OCI-M2 (cell line): ENCODE measurements at regions not wholly inside any gene's neighbourhood (a gene's known extent, or its start where the extent isn't known, plus 50 kb on each side); places are given as distances from the start of the nearest gene placed in this dataset.

Experiments
- DNase-seq: peaks from one replicate; lab custom pipeline; 2025; ENCODE audit not compliant: unreplicated experiment; lab: John Stamatoyannopoulos, UW

- DNase-seq: no peak
Observed at GRCh38 chr1:87673748-87674147, 345.1 kb downstream of the LMO4 start.

- DNase-seq: no peak
Observed at GRCh38 chr1:87674791-87675190, 346.1 kb downstream of the LMO4 start.

DNA sequence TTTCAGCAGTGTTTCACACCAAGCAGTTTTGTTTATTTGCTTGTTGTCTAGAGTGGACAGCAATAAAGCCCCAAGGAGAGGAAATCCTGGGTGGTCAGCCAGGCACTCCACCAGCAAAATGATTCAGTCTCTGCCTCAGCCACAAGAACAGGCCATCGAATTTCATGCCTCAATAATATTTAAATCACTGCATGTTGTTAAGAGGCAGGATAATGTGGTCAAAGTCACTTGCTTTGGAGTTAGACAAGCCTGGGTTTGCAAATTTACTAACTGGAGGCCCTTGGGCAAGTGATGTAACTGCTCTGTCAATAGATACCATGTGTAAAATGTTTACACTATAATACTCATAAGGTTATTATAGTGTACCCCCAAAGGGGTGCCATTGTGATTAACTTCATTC is 349.6 kb downstream of the LMO4 start:
- no peak for DNase-seq

GRCh38 chr1:87682565-87682964 is 353.9 kb downstream of the LMO4 start:
- no peak for DNase-seq

DNA sequence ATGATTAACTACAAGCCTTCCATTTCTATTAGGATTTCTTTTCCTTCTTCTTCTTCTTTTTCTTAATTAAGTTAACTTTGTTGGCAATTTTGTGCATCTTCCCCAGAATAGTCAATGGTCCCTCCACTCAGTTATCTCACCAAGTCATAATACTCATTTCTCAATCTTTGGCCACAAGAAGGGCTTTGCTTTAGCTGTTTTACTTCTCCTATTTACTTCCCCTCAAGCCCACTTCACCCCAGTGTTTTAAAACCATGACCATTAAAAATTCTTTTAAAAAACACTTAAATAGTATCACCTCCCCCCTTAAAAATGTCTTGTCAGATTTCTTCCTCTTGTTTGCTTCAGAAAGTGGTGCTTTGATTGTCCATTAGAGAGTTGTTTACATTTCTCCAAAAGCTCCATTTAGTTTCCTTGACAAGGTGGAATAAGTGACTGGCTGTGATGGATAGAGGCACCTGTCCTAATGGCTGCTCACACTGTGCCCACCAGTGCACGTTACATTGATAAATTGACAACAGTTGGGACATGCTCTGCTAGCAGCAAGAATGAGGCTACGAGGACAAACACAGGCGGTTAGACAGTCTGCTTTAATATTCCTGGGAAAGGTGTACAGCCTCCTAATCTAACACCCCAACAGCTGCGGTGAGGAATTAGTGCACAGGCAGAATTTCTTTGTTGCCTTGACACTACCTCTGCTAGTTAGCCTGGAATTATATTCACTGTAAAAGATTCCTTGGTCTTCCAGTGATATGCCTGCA is 354.7 kb downstream of the LMO4 start:
- DNase-seq: no peak

DNA sequence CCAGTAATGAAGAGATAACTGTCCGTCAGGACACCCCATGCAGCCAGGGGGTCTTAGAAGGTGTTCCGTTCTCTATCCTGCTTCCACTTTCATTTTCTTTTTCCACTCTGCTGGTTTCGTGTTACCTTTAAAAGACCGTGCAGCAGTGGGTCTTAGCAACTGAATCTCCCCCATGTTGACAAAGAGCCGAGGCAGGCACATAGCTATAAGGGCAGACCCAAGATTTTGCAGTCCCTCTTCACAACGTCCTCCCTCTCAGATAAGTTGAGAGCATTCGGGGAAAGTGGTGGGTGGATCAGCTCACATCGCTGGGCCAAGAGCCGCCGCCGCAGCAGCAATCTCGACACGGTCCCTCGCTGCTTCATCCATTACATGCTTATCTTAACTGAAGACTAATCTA is 355.5 kb downstream of the LMO4 start:
- DNase-seq: no peak

GRCh38 chr1:87684713-87685205 is 356.1 kb downstream of the LMO4 start:
- no peak for DNase-seq

GRCh38 chr1:87685311-87686135 is 356.8 kb downstream of the LMO4 start:
- DNase-seq: no peak

GRCh38 chr1:87686136-87686495 is 357.4 kb downstream of the LMO4 start:
- DNase-seq: no peak

- DNase-seq: no peak
Observed at GRCh38 chr1:87686671-87687070, 358.0 kb downstream of the LMO4 start.

DNA sequence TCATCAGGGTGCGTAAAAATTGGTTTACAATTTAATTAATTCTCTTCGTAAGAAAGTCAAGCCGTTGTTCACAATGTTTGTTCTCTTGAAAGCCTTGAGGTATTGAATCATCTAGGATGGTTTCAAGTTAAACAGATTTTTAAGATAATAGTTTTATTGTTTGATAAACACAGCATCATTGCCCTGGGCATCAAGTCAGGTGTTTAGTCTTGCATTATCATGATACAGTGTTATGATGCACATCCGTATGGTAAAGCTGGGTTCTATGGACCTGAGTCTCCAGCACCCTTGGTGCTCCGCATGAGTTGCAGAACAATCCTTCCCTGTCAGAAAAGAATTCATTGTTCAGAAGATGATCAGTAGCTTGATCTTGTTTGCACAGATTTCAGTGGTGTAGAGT is 359.5 kb downstream of the LMO4 start:
- DNase-seq: no peak

GRCh38 chr1:87689487-87689886 is 360.8 kb downstream of the LMO4 start:
- DNase-seq: no peak

DNA sequence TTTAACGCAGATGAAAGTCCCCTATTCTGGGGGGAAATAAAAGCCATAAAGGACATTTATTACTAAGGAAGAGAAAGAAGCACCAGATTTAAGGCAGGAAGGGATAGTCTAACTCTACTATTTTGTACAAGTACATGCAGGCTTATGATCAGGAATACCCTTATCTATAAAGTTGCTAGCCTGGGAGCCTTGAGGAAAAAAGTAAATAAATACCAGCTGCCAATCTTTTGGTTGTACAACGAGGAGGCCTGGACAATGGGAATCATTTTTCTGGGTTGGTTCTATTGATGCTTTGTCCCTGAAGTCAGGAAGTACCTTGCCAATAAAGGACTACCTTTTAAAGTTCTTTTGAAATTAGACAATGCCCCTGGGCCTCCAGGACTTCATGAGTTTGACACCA is 367.8 kb downstream of the LMO4 start:
- no peak for DNase-seq

DNA sequence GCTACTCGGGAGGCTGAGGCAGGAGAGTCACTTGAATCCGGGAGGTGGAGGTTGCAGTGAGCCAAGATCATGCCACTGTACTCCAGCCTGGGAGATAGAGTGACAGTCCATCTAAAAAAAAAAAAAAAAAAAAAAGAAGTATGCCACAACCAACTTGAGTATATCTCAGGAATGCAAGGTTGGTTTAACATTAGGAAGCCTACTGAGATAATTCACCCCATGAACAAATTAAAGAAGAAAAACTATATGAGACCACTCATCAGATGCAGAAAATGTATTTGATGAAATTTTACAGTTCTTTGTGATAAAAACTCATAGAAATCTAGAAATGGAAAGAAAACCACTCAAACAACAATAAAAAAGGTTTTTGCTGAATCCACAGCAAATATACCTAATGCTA is 373.8 kb downstream of the LMO4 start:
- DNase-seq: no peak

DNA sequence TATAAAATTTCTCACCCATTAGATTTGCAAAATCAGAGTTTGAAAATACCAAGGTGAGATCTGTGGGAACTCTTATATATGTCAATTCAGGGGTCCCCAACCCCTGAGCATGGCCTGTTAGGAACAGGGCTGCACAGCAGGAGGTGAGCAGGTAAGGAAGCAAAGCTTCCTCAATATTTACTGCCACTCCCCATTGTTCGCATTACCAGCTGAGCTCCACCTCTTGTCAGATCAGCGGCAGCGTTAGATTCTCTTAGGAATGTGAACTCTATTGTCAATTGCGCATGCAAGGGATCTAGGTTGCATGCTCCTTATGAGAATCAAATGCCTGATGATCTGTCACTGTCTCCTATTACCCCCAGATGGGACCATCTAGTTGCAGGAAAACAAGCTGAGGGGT is 376.6 kb downstream of the LMO4 start:
- no peak for DNase-seq

DNA sequence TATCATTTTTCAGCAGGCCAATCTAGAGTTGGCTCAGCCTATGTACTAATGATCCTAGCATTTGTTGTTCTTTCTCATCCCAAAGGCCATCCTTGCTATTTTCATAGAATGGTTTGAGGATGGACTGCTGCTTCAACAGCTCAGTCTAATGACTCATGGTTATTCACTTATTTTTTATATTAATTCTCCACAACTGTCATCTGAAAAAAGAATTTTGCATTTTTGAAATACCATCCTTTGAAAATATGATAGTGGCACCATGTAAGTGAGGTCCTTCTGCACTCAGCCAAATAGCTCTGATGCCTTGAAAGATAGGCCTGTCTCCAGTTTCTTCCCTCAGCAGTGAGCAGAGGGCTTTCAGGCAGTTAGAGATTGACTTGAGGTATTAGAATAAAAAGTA is 377.5 kb downstream of the LMO4 start:
- no peak for DNase-seq

- no peak for DNase-seq
Observed at GRCh38 chr1:87706779-87707228, 378.1 kb downstream of the LMO4 start.

DNA sequence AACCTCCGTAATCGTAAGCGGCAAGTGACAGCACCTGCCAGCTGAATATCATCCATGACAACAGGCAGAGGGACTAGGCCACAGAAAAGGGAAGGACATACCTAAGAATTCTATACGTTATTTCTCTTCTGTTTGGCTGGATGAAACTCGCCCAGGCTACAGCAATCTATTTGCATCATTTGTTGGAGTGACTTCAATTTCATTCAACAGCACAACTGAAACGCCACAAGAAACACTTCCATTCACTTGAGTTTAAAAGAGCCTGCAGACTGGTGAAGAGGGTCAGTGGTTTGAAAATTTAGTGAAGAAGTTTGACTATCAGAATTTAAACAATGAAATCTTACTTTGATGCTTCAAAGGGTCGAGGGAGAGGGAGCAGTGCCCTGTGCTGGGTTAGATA is 378.7 kb downstream of the LMO4 start:
- no peak for DNase-seq

- DNase-seq: no peak
Observed at GRCh38 chr1:87712261-87713010, 383.8 kb downstream of the LMO4 start.

DNA sequence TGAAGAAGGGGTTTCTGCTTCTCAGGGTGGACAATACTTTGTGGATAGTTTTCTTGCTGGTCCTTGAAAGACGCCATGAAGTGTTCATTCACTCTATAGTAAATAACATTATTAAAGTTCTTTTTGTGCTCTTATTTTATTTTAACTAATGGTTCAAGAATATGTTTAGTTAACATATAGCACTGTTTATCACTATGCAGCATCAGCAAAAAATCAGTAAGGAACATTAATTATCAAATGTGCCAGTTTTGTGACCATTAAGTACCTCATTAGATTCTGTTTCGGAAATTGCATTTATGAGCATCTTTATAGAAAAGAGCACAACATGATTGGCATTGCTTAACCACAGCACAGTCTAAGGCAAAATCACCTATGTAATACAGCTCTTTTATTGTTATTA is 385.6 kb downstream of the LMO4 start:
- DNase-seq: no peak

GRCh38 chr1:87715052-87715451 is 386.4 kb downstream of the LMO4 start:
- no peak for DNase-seq

DNA sequence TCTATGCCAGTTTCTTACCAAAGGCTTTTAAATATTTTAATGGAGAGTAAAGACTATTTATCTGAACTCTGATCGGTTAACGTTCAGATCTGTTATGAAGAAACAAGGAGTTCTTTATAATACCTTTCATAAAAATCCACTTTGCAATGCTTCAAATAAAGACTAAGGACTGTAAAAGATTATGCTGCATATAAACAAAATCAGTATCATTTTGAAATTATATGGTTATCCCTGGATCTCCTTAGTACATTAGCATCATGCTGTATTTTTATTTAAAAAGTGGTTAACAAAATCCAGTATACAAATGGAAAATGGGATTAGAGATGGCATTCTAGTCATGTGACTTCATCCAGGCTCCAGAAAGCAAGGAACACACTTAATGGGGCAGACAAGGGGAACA is 386.8 kb downstream of the LMO4 start:
- DNase-seq: no peak
